ENCODE measurements at regions not wholly inside any gene's neighbourhood (a gene's known extent, or its start where the extent isn't known, plus 50 kb on each side); places are given as distances from the start of the nearest gene placed in this dataset.

DNA sequence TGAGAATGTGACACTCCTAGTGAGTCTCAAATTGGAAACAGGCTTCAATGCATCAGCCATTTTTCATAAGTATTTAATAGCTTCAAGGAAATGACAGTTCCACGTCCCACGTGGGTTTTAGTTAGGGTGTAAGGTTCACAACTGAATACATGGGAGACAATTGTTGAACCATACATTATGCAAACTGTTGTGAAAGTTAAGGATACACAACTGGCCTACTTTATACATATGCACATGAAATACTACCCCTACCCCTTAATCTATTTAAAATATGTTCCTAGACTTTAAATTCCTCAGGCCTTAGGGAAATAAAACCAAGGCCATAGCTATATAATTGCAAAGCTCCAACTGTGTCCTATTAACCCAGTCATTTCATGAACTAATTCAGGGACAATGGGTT is 436.1 kb downstream of the BTBD3 start:
- in situ Hi-C loops (cut with HindIII; ENCODE audit: low sequenced_read_pairs) = no loop called here

DNA sequence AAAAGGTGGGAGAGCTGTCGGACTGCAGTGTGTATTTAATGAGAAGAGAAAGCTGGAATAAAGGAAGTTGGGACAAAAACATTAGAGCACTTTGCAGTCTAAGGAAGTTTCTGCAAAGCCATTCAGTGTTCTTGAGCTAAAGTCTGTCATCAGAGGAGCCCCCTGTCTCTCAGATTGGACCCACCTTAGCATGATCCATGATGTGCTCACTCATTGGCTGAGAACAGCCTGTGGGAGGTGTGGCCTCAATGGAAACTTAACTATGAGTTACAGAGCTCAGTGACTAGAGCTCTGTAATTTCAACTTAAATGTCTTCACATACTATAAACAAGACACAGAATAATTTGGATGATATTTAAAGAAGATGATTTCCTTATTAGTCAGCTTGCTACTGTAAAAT is 437.0 kb downstream of the BTBD3 start:
- in situ Hi-C loops (cut with HindIII; ENCODE audit: low sequenced_read_pairs) = no loop called here

DNA sequence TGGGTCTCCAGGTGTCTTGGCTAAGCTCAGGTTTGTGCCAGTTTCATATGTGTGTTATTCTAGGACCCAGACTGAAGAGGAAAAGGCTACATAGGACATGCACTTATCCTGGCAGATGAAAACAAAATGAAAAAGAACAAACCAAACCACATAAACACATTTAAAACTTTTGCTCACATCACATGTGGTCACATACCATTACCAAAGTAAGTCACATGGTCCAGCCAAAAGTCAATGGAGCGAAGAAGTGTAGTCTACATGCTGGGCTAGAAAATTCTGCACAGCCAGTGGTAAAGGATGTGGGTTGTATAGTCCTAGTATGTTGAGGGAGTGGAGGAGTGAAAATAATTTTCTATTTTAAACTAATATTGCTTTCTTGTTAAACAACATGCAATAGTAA is 437.5 kb downstream of the BTBD3 start:
- in situ Hi-C loops (cut with HindIII; ENCODE audit: low sequenced_read_pairs) = no loop called here

DNA sequence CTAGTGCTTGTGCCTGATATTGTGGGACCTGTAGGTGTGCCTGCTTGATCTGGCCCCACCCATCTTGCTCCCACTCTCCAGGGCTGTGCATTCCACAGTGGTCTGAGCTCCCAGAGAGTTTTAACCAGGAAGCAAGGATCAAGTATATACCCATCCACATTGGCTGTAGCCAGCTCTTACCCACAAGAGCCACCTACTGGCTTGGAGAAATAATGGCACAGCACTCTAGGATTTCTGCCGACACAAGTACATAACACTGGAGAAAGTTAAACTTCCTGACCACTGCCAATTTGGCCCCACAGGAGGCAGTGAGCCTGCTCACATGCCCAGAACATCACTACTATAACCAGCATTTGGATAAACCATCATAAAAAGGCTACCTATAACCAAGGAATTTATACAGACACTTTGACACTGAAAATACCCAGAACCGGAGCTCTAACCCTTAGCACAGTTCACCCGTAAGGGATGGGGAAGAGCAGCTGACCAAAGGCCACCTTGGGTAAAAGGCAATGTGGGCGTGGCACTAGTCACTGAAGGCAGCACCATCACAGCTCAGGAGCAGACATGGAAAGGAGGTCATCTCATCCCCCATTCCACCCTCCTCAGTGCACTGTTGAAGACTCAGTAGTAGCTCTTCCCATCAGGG is 440.4 kb downstream of the BTBD3 start:
- in situ Hi-C loops (cut with HindIII; ENCODE audit: low sequenced_read_pairs) = no loop called here

DNA sequence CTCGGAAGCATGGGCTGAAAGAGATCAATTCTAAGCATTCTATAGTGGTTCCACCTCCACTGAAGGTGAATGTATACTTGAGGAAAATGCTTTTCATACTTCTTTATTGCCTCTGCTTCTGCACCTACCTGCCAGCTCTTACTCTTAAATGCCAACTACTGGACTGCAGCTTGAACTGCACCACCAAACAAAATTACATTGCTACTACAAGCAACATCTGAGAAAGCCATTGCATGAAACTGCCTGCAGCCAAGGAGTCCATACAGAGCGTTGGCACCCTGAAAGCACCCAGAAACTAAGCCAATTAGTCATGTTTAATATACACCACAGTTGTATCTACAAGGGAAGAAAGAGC is 440.9 kb downstream of the BTBD3 start:
- in situ Hi-C loops (cut with HindIII; ENCODE audit: low sequenced_read_pairs) = no loop called here

DNA sequence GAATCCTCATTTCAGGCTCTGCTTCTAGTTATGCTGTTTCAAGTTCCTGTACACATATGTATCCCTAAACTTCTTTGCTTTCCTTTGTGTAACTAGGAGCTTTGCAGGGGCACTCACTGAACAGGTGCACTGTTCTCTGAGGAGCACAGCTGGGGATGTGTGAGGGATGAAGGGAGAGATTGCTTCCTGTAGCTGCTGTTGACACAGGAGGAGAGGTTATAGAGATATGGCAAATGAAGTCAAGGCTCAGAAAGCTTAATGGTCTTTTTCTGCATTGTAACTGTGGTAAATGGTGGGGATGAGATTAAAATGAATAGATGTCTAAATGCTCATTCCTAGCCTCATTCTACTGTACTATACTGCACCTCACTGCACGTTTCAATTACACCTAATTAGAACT is 454.3 kb downstream of the BTBD3 start:
- in situ Hi-C loops (cut with HindIII; ENCODE audit: low sequenced_read_pairs) = no loop called here

DNA sequence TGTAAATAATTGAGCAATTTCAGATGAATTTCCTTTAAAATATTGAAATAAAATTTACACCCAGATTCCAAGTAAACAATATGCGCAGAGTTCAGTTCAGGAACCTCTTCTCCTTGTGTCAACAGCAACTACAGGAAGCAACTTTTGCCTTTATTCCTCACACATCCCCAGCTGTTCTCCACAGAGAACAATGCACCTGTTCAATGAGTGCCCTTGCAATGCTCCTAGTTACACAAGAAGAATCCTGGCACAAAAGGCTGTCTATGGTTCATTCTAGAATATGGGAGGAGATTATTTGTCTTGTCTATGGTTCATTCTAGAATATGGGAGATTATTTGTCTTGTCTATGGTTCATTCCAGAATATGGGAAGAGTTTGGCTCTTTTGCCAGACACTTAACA is 454.9 kb downstream of the BTBD3 start:
- in situ Hi-C loops (cut with HindIII; ENCODE audit: low sequenced_read_pairs) = no loop called here

DNA sequence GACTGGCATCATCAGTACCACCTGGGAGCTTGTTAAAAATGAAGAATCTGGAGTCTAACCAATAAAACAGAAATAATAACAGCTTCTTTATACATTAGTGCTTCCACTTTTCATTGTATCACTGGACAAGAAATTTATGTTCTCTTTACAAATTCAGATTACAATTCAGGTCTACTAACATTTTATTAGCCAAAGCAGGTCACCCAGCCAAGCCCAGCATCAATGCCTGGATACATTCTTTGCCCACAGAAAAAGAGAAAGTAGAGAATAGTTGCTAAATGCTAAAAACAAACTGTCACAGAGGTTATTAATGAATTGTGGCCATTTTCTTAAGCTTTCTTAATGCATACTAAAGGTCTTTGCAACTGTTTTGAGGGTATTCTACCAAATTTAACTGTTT is 458.3 kb downstream of the BTBD3 start:
- in situ Hi-C loops (cut with HindIII; ENCODE audit: low sequenced_read_pairs) = no loop called here

DNA sequence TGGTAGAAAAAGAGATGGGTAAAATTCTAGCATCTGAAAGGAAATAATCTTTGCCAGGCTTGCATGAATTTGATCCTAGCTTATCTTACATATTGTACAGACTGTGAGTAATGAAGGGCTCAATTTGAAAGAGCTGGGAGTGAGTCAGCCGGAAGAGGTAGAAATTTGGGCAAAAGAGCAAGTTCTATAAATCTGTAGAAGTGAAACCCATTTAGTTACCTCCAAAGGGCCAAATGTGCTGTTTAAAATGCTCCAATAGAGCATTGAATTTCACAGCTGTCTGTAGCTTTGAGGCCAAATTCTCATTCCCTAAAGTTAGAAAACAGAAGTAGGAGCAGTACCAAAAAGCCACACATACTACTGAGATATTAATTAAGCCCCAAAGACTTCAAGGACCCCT is 466.1 kb downstream of the BTBD3 start:
- in situ Hi-C loops (cut with HindIII; ENCODE audit: low sequenced_read_pairs) = no loop called here

DNA sequence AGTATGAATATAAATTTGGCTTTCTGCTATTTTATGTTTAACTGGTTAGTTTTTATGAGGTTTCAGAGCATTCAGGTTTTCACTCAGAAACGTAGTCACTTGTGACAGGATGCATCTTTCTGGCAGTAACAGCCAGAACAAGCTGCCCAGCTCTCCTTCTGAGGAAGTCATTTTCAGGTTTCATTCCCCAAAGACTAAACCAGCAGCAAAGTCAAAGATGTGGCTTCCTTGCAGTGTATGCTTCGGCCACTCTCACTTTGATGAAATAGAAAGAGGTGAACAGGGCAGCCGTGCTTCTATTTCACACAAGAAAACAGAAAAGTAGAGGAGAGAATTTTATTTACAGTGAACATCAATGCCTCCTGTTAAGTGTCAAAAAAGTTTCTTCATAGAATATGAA is 469.1 kb downstream of the BTBD3 start:
- in situ Hi-C loops (cut with HindIII; ENCODE audit: low sequenced_read_pairs) = no loop called here

DNA sequence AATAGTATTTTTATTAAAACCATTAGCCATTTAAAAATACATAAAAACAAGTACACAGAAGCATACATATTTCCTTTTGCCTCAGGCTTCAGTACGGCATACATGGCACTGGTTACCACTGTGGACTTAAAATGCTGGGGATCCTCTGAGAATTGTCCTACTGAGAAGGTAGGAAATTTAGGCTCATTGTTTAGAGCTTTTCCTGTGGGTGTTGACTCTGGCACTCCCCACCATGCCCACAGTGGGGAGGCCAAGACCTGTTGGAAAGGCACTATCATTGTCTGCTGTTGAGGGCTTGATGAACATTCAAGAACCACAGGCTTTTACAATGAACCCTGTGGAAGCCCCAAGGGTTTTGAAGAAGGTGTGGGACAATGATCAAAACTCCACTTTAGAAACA is 473.4 kb downstream of the BTBD3 start:
- in situ Hi-C loops (cut with HindIII; ENCODE audit: low sequenced_read_pairs) = no loop called here

DNA sequence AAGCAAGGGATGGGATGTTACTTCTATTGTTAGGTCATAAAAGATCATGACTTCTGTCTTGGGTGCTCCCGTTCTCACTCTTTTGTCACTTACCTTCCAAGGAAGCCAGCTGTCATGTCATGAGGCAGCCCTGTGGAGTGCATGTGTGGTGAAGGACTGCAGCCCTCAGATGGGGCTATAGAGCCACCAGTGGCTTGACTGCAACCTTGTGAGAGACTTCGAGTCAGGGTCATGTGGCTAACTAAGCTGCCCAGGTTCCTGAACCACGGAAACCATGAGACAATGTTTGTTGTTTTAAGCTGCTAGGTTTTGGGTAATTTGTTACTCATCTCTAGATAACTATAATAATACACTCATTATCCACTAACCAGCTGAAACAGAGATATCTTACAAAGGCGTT is 477.1 kb downstream of the BTBD3 start:
- in situ Hi-C loops (cut with HindIII; ENCODE audit: low sequenced_read_pairs) = no loop called here

DNA sequence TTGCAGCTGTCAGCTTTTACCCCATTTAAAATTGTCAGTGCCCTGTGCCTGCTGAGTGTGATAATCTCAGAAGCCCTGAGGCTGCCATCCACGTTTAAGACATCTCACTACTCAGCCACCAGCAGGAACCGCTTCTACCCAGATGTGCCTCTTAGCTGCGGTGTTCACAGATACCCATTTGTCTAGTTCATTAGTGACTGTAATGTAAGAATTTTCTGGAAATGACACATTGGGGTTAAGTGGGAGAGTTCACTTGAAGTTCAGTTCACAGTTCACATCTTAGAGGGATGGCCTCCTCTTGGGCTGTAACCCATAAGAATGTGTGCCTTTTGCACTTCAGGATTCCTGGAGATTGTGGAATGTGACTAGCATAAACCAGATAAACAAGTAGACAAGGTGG is 477.7 kb downstream of the BTBD3 start:
- in situ Hi-C loops (cut with HindIII; ENCODE audit: low sequenced_read_pairs) = no loop called here

DNA sequence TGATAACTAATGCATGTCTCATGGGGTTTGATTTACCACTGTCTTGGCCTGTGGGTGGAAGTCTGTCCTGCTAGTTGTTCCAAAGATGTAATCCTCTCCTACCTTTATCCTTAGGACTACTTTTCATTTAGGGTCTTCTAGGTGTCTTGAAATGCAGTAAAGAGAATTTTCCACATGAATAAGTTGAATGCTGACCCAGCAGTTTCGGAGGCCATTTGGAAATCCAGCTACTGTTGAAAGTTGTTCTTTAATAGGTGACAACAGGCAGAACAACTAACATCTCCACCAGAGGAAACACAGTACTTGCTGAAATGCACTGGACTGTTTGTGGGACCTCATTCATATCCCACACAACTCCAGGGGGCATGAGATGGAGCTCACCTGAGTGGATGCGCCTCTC is 478.1 kb downstream of the BTBD3 start:
- in situ Hi-C loops (cut with HindIII; ENCODE audit: low sequenced_read_pairs) = no loop called here

DNA sequence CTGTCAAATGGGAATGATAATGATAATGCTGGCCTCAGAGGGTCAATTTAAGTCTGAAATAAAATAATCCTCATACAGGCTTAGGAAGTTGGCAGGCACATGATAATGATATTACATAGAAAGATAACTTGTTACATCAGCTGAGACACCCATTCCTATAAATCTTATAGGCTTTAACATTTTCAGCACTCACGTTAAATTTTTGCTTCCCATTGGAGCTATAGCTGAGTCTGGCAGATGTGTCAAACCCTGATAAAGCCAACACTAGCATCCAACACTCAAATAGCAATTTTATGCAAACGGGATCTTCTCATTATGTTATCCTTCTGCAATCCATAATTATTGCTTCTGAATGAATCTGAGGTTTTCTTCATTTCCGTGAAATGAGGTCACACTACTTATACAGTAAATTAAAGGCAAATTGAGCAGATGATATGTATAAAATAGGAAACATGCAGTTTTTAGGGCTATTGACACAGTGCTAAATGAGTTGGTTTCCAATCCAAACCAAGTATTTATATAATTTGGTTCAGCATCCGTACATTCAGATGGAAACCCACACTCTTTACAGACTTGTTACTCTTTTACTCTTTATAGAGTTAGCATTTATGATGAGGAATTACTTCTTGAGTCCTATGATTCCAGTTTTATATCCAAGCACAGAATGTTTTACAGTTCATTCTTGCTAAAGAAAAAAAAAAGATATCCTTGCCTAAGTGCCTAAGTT is 481.6 kb downstream of the BTBD3 start:
- in situ Hi-C loops (cut with HindIII; ENCODE audit: low sequenced_read_pairs) = no loop called here

DNA sequence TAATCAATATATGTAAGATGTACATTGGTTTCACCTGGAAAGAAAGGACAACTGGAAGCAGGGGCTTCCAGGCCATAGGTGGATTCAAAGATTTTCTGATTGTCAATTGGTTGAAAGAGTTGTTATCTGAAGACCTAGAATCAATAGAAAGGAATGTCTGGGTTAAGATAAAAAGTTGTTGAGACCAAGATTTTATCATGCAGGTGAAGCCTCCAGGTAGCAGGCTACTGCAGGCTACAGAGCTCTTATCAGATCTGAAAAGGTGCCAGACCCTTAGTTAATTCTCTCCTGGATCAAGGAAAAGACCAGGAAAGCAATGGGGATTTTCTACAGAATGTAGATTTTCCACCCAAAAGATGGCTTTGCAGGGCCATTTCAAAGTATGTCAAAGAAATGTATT is 487.2 kb downstream of the BTBD3 start:
- in situ Hi-C loops (cut with HindIII; ENCODE audit: low sequenced_read_pairs) = no loop called here

DNA sequence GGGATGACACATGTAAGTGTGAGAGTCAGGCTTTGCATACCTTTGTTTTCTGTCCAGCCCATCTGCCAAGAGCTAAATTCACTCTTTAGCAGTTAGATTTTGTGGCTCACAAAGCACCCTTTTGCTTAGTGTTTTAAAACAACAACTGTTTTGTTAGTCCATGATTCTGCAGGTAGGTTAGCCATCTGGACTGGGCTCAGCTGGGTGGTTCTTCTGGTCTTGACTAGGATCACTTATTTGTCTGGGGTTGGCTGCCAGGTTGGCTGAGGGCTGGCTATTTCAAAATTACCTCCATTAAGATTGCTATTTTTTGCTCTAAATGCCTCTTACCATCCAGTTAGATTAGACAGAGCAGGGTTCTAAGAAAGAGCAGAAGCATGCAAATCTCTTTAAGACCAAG is 489.3 kb downstream of the BTBD3 start:
- in situ Hi-C loops (cut with HindIII; ENCODE audit: low sequenced_read_pairs) = no loop called here

DNA sequence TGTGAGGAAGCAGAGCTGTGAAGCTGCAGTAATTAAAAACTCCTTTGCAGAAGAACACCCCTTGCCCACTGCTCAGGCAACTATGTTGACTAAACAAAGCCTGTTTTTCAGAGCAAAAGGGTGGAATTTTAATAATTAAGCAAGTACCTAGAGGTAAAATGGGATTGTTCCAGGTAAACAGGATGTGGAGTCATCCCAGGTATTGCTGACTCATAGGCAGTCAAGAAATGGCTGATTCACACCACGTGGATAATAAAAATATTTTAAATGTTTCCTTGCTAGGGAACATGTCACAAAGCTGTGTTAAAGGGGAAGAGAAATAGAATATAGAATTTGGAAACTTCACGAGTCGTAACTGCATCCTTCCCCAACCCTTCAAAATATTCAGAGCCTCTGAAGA is 491.8 kb downstream of the BTBD3 start:
- in situ Hi-C loops (cut with HindIII; ENCODE audit: low sequenced_read_pairs) = no loop called here

DNA sequence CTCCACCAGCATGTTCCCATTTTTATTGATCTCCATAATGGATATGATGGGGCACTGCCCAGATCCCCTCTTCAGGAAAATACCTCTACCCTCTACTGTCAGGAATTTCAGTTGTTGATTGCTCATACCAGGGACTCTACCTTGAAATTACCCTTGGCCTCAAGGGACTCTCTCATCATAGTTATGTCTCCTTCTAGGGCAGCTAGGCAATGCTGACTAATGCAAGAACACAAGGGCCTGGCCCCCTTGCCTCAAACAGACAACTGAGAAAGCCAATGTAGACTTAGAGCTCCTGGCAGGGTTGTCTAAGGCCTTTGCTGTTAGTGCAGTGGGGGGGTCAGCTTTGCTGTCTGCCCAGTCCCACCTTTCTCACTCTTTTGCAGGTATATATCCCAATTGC is 493.1 kb downstream of the BTBD3 start:
- in situ Hi-C loops (cut with HindIII; ENCODE audit: low sequenced_read_pairs) = no loop called here

DNA sequence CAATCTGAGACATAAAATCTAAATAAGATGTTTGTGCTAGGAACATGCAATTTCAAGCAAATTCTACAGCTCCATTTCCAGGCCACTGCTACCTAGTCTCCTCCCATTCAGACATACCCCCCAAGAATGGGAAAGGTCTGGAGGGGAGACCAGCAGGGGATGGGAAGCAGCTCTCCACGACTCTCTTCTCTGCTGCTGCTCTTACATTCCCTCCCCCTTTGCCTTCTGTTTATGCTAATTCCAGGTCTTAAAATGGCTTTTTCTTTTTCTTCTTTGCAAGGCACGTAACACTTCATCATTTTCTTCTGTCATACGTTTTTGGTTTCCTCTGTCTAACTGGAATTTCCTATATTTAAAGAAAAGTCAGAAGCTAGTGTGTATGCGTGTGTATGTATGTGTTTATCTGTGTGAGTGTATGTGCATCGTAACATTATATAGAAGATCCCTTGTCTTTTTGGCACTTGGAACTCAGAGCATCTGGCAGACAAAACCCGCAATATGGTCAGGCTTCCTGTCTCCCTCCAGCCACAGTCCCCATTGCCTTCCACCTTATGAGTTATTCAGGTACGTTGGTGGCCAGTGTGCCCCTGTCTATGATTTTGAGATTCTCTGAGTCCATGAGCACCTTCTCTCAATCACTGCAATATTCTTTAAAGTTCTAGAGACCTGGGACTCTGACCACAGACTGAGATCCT is 493.7 kb downstream of the BTBD3 start:
- in situ Hi-C loops (cut with HindIII; ENCODE audit: low sequenced_read_pairs) = no loop called here

DNA sequence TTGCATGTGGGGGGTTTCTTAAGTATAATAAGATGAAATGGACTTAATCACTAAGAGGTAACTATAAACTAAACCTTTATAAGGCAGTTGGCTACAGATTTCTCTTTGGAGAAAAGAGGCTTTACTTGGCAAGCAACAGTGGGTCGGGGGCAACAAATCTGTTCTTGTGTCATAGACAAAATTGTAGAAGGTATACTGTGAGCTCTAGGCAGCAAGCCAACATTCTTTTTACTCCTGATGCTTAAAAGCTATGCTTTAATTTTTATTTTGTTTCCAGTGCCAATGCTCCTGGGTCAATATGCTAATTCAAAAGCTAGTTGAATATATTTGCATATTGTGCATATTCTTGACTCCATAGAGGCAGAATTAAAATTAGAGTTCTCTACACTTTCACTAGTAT is 495.4 kb downstream of the BTBD3 start:
- in situ Hi-C loops (cut with HindIII; ENCODE audit: low sequenced_read_pairs) = no loop called here

DNA sequence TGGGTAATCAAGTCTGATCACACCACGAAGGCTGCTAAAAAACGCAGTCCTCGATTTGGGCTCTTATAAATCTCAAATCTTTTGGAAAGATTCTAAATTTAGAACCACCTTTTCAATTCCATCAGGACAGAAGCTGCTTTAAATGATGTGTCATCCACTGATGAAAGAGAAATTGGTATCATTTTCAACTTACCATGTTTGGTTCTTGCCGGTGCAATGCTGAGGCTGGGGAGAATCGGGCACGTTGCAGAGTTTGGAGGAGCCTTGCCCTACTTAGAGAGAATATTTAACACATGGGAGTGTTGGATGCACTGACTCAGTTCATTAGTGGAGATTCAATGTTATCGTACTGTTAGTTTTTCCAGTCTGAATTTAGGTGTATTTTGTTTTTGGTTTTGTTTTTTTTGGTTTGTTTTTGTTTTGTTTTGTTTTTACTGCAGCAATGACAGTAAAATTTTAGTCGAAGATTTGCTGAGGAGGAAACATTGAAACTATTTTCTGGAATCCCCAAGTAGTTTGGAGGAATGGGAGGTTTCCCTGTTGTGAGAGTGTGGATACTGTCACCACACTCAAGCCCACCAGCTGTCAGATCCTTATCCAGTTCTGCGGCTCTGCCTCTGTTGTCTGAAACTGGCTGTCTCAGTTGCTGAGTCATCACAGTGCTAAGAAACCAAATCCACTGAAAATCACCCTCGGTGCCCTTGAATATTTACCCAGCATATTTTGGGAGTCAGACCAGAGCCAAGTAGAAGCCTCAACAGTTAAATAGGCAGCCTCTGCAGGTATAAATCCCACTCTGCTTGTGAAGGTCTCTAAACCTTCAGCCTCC is 497.0 kb downstream of the BTBD3 start:
- in situ Hi-C loops (cut with HindIII; ENCODE audit: low sequenced_read_pairs) = no loop called here

Measured in endothelial cell of hepatic sinusoid (primary cell).